Fibroblast of lung (primary cell): ENCODE measurements at regions not wholly inside any gene's neighbourhood (a gene's known extent, or its start where the extent isn't known, plus 50 kb on each side); places are given as distances from the start of the nearest gene placed in this dataset.

ENCODE experiments used
- CTCF ChIP-seq, 2 donors: IDR thresholded peaks in 1 of 2; conservative IDR thresholded peaks in 1 of 2; 1 replicate in 1 of 2; 2 replicates in 1 of 2; pipeline ENCODE4 v1.5.1; 2011 to 2012; ENCODE audit warnings: low read length in 2 of 2, control low read depth in 1 of 2, inconsistent platforms in 1 of 2, low read depth in 1 of 2, mild to moderate bottlenecking in 1 of 2
- EZH2 ChIP-seq: IDR thresholded peaks from 2 replicates; pipeline ENCODE4 v1.5.1; 2012; ENCODE audit warnings: low read length, control low read depth, mild to moderate bottlenecking; ENCODE audit errors: missing control alignments

GRCh38 chr9:72464857-72465592 is 56.4 kb upstream of the TMC1 start:
- TF ChIP-seq CTCF (conservative IDR thresholded peaks at IDR 0.05 in 1 of 2, IDR thresholded peaks at IDR 0.05 in 1 of 2; ENCODE audit: low read depth in 1 of 2, low read length in 2 of 2) (no peak), EZH2 (no peak)
